22Rv1 (cell line): ENCODE measurements at regions not wholly inside any gene's neighbourhood (a gene's known extent, or its start where the extent isn't known, plus 50 kb on each side); places are given as distances from the start of the nearest gene placed in this dataset.
"Not testable (repeated sequence)": the region's sequence is repeated elsewhere in the genome, so short reads cannot be mapped to it uniquely, and the experiment has no call there.

Experiments
- H3K27ac ChIP-seq: fragments of 450-650 bp; 2 replicates; pipeline ENCODE4 v1.5.1; 2017
- CTCF ChIP-seq: fragments of 450-650 bp; IDR thresholded peaks from 2 replicates; pipeline ENCODE4 v1.5.1; 2017; ENCODE audit warnings: mild to moderate bottlenecking
- ZFX ChIP-seq: fragments of 450-650 bp; IDR thresholded peaks from 2 replicates; pipeline ENCODE4 v1.6.1; 2017; ENCODE audit warnings: antibody characterized with exemption, borderline replicate concordance

- TF ChIP-seq CTCF (0 out of 2 replicates have a peak, but pooled peaks have one; percentile 5), ZFX (no peak)
Observed at GRCh38 chr3:147688868-147689267, 279.7 kb downstream of the ZIC1 start.

GRCh38 chr3:147699175-147699838, 290.1 kb downstream of the ZIC1 start:
- H3K27ac ChIP-seq: no peak overlapping the region
- TF ChIP-seq ZFX: no peak
- TF ChIP-seq CTCF: no peak

More at GRCh38 chr3:147688868-147689267, 279.7 kb downstream of the ZIC1 start:
- no peak overlapping the region for H3K27ac ChIP-seq

- TF ChIP-seq ZFX (no peak), CTCF (no peak)
- no peak overlapping the region for H3K27ac ChIP-seq
Observed at GRCh38 chr3:147701195-147701594, 292.0 kb downstream of the ZIC1 start.

GRCh38 chr3:147702509-147702908, 293.3 kb downstream of the ZIC1 start:
- no peak overlapping the region for H3K27ac ChIP-seq
- TF ChIP-seq CTCF (no peak), ZFX (no peak)

GRCh38 chr3:147705651-147706051, 296.5 kb downstream of the ZIC1 start:
- H3K27ac ChIP-seq: no peak overlapping the region
- TF ChIP-seq CTCF (no peak), ZFX (no peak)

- not testable (repeated sequence) for H3K27ac ChIP-seq
Observed at GRCh38 chr3:147710753-147711152, 301.6 kb downstream of the ZIC1 start.

GRCh38 chr3:147712357-147712756, 303.2 kb downstream of the ZIC1 start:
- TF ChIP-seq ZFX (no peak), CTCF (no peak)
- no peak overlapping the region for H3K27ac ChIP-seq

- not testable (repeated sequence) for H3K27ac ChIP-seq
Observed at GRCh38 chr3:147712758-147713157, 303.6 kb downstream of the ZIC1 start.
